Upper lobe of right lung (tissue), 1 donor: ENCODE measurements at regions not wholly inside any gene's neighbourhood (a gene's known extent, or its start where the extent isn't known, plus 50 kb on each side); places are given as distances from the start of the nearest gene placed in this dataset.

Source experiments
- ATAC-seq: fragments of 200-7000 bp; cut with Tn5 transposase; one replicate; pipeline ENCODE4 v1.9.1; 2020; ENCODE audit warnings: mild to moderate bottlenecking, moderate library complexity
- DNase-seq: peaks from one replicate; pipeline ENCODE4 v3.0.0-alpha.2; 2020
- H3K27ac ChIP-seq: fragments of 200-600 bp; one replicate; pipeline ENCODE4 v1.8.0; 2022
- H3K27me3 ChIP-seq: fragments of 200-600 bp; one replicate; pipeline ENCODE4 v1.8.0; 2022; ENCODE audit warnings: mild to moderate bottlenecking
- H3K36me3 ChIP-seq: fragments of 200-600 bp; one replicate; pipeline ENCODE4 v1.8.0; 2022
- H3K4me1 ChIP-seq: fragments of 200-600 bp; one replicate; pipeline ENCODE4 v1.8.0; 2022
- H3K4me3 ChIP-seq: fragments of 200-600 bp; one replicate; pipeline ENCODE4 v1.8.0; 2022; ENCODE audit warnings: mild to moderate bottlenecking
- H3K9me3 ChIP-seq: fragments of 200-600 bp; one replicate; pipeline ENCODE4 v1.8.0; 2022
- CTCF ChIP-seq: fragments of 200-600 bp; IDR thresholded peaks from one replicate; pipeline ENCODE4 v1.8.0; 2022; ENCODE audit warnings: antibody characterized with exemption
- intact Hi-C: fragments of 100-400 bp; cut with DNase I; formaldehyde crosslinking; loops from one replicate; pipeline ENCODE4 v1.11.0; 2022
- donor health status: DM: no; HTN: yes; CAD: no; lungs with severe emphysema.

DNA sequence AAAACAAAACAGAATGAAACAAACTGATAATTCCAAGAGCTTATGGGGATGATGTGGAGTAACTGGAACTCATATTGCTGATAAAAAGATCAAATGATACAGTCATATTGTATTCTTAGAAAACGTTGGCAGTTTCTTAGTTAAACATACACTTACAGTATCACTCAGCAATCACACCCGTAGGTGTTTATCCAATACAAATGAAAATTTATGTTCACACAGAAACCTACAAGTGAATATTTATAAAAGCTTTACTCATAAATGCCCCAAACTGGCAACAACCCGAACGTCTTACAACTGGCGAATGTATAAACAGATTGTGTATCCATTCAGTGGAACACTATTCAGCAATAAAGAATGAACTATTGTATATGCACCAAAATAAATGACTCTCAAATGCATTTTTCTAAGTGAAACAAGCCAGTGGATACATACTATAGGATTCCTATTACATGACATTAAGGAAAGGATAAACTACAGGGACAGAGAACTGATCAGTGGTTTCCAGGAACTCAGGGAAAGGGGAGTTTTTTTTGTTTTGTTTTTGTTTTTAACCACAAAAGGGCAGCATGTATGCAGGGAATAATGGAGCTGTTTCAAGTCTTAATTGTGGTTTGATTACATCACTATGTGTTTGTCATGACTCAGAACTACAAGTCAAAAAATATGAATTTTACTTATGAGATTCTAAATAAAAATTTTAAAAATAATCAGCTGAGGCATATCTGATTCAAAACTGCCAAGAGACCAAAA lies 71.8 kb upstream of the NDUFB4 start:
- no peaks in the 10 kb centered on the region for H3K27me3 ChIP-seq
- no peaks in the 10 kb centered on the region for H3K9me3 ChIP-seq
- intact Hi-C loops = no loop called here
- no peak for ATAC-seq
- DNase-seq = no peak
- H3K4me3 ChIP-seq = no peak overlapping the region
- no peaks in the 10 kb centered on the region for H3K36me3 ChIP-seq
- TF ChIP-seq CTCF = no peak
- H3K4me1 ChIP-seq = no peaks in the 10 kb centered on the region
- no peak overlapping the region for H3K27ac ChIP-seq

GRCh38 chr3:120516136-120516535 lies 65.3 kb upstream of the FSTL1 start:
- H3K9me3 ChIP-seq = no peaks in the 10 kb centered on the region
- H3K4me1 ChIP-seq = no peaks in the 10 kb centered on the region
- ATAC-seq = no peak
- H3K4me3 ChIP-seq = no peak overlapping the region
- H3K27me3 ChIP-seq = no peaks in the 10 kb centered on the region
- no peaks in the 10 kb centered on the region for H3K36me3 ChIP-seq
- intact Hi-C loops = no loop called here
- no peak for DNase-seq
- no peak for TF ChIP-seq CTCF
- H3K27ac ChIP-seq = no peak overlapping the region

DNA sequence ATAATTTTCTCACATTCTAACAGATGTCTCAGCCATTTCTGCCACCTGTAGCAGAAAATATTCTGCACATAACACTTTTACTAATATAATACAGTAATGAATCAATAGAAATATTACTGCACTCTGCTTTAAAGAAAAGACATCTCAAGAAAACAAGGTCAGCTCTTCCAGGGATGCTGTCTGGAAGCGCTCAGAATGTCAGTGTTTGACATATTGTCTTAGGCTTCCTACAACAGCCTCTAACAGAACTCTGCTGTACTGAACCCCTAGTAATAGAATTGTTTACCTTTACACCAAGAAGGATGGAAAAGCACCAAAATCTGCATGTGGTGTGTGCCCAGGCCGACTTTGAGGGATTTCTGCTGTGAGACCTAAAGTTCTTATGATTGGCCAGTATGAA lies 61.9 kb upstream of the FSTL1 start:
- no peaks in the 10 kb centered on the region for H3K27me3 ChIP-seq
- no peaks in the 10 kb centered on the region for H3K4me1 ChIP-seq
- DNase-seq (no peak), ATAC-seq (no peak)
- H3K36me3 ChIP-seq = no peaks in the 10 kb centered on the region
- H3K27ac ChIP-seq = no peak overlapping the region
- no peaks in the 10 kb centered on the region for H3K9me3 ChIP-seq
- H3K4me3 ChIP-seq = no peak overlapping the region
- TF ChIP-seq CTCF = no peak
- intact Hi-C loops = no loop called here

- H3K27me3 ChIP-seq = no peaks in the 10 kb centered on the region
- no peak overlapping the region for H3K4me3 ChIP-seq
- no peaks in the 10 kb centered on the region for H3K36me3 ChIP-seq
- peaks cover 13% of the 10 kb centered on the region for H3K4me1 ChIP-seq
- H3K9me3 ChIP-seq = no peaks in the 10 kb centered on the region
- H3K27ac ChIP-seq = no peak overlapping the region
- intact Hi-C loops = no loop called here
- TF ChIP-seq CTCF = peak; percentile 69
- DNase-seq (no peak), ATAC-seq (peak; percentile 80)
These were observed 56.3 kb upstream of the FSTL1 start for GRCh38 chr3:120506828-120507774.

DNA sequence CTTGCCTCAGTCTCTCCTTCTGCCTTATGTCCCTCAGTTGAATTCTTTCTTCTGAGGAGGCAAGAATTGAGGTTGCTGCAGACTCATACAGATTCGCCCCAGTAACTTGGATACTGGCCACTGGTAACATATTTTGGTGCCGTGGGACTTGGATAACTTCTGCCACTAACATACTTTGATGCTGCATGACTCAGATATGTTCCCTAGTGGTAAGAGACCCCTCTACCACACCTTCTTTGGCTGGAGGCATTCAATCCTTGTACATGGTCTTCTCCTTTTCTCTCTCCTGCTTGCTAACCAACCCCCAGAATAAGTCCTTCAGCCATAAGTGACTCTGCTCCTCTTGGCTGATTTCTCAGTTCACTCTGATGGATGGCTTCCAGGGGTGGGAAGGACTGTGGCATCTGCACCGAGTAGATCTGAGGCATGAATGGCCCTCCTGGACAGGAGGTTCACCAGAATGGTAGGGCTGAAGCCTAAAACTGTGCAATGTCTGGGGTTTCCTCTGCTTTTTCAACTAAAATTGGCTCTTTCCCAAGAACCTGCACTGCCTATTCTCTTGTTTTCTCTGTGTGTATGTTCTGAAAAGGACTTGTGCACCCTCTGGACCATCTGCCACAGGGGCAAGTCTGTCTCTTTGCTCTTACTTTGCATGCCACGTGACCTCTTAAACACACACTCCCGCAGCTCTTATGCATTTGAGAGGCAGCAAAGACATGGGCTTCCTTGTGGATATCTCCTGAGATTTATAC lies 55.5 kb upstream of the FSTL1 start:
- intact Hi-C loops = no loop called here
- ATAC-seq = peak; percentile 24
- TF ChIP-seq CTCF = no peak
- Histone ChIP-seq H3K4me1 (peaks cover 13% of the 10 kb centered on the region), H3K4me3 (no peak overlapping the region), H3K27ac (no peak overlapping the region), H3K27me3 (no peaks in the 10 kb centered on the region), H3K9me3 (no peaks in the 10 kb centered on the region), H3K36me3 (no peaks in the 10 kb centered on the region)
- no peak for DNase-seq
